ENCODE measurements at regions not wholly inside any gene's neighbourhood (a gene's known extent, or its start where the extent isn't known, plus 50 kb on each side); places are given as distances from the start of the nearest gene placed in this dataset.

DNA sequence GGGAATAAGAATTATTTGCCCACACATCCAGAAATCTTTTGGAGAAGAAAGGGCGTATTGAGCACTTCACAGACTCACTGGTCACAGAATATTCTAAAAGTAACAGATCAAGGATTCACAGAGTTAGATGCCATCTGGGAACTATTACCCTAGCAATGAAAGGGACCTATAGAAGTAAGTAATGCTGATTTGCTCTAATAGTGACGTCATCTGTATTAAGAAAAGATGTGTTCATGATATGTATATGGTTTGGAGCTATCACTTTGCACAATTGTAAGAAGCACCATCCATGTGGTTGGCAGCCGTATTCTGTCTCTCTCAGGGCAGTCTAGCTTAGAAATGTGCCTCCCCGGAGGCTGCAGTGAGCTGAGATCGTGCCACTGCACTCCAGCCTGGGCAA lies 52.8 kb upstream of the SV2C start:
- DNase-seq (ENCODE audit: low spot score), result no peak

- DNase-seq (ENCODE audit: low spot score), result no peak
Observed at GRCh38 chr5:76029739-76030138, 53.4 kb upstream of the SV2C start.

DNA sequence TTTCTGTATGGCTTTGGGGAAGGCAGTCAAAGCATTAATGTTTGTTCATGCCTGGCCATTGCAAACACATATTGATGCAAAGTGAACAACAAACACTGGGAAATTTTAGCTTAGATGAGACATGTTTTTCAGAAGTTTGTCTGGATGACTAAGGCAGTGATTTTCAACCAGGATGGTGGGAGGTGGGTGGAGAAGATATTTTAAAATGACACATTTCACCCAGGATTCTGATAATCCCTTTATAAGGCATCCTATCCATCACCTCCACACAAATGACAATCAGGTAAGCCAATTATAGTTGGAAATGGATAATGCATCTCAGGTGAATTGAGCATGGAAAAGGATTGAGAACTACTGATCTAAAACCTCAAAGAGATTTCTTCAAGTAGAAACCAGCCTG lies 57.4 kb upstream of the SV2C start:
- no peak for DNase-seq (ENCODE audit: low spot score)

DNA sequence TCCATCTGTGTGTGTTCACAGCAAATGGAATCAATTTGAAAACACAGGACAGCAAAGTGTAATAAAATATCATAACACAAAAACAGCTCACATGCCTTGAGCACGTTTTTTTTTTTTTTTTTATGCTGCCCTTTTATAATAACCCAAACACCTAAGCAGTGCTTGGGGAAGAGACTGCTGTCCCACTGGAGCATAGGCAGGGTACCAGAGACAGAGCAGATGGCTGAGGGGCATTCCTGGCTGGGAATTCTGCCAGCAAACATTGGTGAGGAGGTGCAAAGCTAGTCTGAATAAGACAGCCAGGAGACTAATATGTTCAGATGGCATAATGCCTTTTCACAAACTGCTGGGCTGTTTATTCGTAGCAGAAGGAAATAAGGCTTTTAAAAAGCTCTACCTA lies 58.1 kb upstream of the SV2C start:
- no peak for DNase-seq (ENCODE audit: low spot score)

- no peak for DNase-seq (ENCODE audit: low spot score)
Observed at GRCh38 chr5:76022611-76023010, 60.6 kb upstream of the SV2C start.

DNA sequence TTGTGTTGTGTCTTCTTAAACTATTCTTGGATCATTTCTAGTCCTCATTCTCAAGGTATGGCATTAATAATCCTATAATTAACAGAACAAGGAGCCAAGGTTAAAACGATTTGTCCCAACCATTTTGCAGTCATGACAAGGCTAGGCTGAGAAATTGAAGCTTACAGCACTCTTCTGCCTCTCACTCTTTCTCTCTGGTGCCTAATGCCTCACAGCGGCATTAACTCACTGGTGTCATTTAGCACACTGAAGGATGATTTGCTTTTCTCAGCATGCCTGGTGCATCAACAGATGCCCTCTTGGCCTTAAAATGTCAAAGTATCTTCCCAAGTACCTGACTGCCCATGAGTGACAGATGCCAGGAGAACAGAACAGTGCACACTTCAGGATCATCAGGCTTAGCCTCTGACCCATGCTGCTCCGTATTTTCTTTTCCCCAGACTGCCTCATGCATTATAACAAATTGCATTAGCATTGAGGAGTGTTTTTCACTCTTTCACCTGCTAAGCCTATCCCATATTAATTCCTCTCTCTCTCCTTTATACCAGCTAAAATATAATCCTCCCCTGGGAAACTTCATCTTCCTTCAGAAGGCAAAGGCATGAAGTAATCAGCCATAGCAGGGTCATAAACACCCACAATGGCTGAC lies 61.1 kb upstream of the SV2C start:
- no peak for DNase-seq (ENCODE audit: low spot score)

DNA sequence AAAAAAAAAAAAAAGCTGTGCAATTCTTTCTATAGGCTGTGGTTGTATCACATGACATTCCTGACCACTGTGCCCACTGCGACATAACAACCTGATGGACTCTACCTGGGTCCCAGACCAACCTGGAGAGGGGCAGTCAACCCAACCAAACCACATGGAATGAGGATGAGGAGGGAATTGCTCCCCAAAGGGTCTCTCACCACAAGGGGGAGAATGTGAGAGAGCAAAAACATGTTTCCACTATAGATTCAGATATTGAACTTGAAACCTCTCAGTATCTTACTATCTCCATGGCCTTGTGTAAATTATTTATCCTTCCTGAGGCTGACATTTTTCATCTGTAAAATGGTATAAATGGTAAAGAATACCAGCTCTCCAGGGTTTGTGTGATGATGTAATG lies 66.9 kb upstream of the SV2C start:
- DNase-seq (ENCODE audit: low spot score), result no peak

DNA sequence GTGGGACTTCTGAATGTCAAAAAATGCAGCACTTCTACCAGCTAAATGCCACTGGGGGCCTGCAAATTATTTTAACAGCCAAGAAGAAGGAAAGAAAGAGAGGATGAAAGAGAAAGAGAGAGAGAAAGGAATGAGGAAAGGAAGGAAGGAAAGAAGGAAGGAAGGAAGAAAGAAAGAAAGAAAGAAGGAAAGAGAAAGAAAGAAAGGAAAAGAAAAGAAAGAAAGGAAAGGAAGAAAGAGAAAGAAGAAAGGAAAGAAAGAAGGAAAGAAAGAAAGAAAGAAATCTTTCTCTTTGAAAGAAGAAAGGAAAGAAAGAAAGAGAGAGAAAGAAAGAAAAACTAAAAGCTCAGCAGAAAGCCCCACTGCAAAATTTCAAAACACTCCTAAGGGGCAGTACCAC lies 69.2 kb upstream of the SV2C start:
- no peak for DNase-seq (ENCODE audit: low spot score)

DNA sequence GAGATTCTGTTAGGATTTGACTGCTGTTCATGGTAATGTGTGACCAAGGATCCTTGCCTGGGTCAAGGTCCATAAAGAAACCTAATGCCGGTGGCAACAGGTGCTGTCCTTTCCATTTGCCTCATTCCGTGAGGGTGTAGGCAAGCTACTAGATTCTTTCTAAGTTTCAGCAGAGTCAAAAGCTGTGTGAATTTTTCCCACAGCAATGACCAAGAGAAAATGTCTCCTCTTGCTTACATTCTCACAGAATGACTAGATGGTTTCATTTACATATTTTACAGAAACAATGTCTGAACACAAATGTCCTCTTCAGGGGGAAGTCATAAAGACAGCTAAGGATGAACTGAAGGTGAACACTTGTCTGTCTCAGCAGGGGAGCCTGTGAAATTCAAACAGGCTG lies 75.3 kb upstream of the SV2C start:
- DNase-seq (ENCODE audit: low spot score), result no peak

- no peak for DNase-seq (ENCODE audit: low spot score)
Observed at GRCh38 chr5:76000582-76000981, 82.6 kb upstream of the SV2C start.

GRCh38 chr5:75993643-75994520 lies 89.3 kb upstream of the SV2C start:
- DNase-seq (ENCODE audit: low spot score), result no peak

DNA sequence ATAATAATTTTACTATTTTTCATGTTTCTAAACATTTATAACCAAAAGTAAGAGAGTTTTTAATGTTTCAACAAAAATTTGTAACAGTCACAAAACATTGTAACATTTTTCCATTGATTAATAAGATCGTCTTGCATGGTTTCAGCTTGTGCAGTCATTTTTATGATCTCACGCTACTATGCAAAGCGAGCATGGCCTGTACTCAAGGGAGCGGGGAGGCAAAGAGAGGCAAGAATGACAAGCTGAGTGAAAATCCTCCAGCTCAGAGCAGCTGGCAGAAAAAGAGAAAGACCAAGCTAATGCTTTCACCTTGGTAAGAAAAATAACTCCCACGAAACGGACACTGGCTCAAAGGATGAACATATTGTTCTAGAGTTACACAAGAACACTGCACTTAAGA lies 90.0 kb upstream of the SV2C start:
- DNase-seq (ENCODE audit: low spot score), result no peak

DNA sequence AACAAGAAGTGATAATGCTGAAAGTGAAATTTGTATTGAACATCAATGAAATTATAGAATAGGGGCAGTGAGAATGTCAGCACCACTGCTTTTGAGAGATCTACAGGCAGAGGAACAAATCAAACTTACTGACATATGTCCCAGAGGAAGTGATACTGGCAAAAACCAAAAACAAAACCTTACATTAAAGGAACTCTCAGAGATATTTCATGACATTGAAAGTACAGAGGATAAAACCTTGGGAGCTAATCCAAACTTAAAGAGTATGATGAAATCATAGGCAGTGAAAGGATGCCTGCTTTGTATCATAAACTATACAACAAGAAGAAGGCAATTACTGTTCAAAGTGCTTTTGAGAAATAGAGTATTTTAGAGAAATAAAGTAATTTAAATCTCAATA lies 90.4 kb upstream of the SV2C start:
- no peak for DNase-seq (ENCODE audit: low spot score)

DNA sequence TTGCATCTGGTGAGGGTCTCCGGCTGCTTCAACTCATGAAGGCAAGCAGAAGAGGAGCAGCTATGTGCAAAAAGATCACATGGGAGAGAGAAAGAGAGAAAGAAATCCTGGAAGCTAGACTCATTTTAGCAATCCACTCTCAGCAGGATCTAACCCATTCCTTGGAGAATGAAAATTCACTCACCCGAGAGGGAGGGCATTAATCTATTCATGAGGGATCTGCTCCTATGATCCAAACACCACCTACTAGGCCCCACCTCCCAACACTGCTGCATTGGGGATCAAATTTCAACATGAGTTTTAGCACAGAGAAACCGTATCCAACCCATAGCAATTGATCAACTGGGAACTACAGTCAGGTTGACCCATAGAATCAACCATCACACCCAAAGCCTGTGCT lies 98.1 kb upstream of the SV2C start:
- no peak for DNase-seq (ENCODE audit: low spot score)

GRCh38 chr5:75975496-75975895 lies 107.7 kb upstream of the SV2C start:
- no peak for DNase-seq (ENCODE audit: low spot score)

DNA sequence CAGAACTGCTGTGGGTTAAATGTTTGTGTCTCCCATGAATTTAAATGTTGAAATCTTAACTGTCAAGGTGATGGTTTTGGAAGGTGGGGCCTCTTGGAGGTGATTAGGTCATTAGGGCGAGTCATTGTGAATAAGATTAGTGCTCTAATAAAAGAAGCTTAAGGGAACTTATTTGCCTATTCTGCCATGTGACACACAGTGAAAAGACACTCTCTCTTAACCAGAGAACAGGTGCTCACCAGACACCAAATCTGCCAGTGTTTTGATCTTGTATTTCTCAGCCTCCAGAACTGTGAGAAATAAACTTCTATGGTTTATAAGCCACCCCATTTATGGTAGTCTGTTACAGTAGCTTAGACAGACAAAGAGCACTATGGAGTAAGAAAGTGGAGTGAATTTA lies 117.9 kb upstream of the SV2C start:
- DNase-seq (ENCODE audit: low spot score), result no peak

- no peak for DNase-seq (ENCODE audit: low spot score)
Observed at GRCh38 chr5:75964008-75964407, 119.2 kb upstream of the SV2C start.

DNA sequence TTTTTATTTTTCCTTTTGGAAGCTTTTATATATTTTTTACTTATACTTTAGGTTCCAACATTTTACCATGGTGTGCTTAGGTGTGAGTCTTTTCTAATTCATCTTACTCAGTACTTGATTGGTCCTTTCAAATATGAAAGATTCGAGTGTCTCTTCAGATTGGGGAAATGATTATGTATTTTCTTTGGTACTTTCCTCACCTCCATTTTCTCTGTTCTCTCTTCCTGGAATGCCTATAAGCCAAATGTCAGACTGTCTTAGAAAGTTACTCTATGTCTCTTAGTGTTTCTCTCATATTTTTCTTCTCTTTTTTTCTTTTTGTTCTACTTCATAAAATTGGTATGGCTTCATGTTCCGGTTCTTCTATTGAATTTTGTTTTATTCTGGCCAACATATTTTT lies 119.6 kb upstream of the SV2C start:
- no peak for DNase-seq (ENCODE audit: low spot score)

GRCh38 chr5:75961818-75962217 lies 121.4 kb upstream of the SV2C start:
- DNase-seq (ENCODE audit: low spot score), result no peak

- DNase-seq (ENCODE audit: low spot score), result no peak
Observed at GRCh38 chr5:75960129-75960528, 123.1 kb upstream of the SV2C start.

GRCh38 chr5:75952963-75953362 lies 130.2 kb upstream of the SV2C start:
- no peak for DNase-seq (ENCODE audit: low spot score)

DNA sequence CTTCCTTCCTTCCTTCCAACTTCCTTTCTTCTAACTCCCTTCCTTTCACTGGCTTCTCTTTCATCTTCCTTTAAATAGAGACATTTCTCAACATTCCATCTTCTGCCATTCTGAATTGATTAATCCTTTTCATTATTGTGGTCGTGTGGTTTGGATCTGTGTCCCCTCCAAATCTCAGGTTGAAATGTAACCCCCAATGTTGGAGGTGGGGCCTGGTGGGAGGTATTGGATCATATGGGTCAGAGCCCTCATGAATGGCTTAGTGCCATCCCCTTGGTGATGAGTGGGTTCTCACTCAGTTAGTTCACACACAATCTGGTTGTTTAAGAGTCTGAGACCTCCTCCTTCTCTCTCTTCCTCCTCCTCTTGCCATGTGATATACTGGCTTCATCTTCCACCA lies 130.9 kb upstream of the SV2C start:
- DNase-seq (ENCODE audit: low spot score), result no peak

GRCh38 chr5:75951716-75952115 lies 131.5 kb upstream of the SV2C start:
- no peak for DNase-seq (ENCODE audit: low spot score)

DNA sequence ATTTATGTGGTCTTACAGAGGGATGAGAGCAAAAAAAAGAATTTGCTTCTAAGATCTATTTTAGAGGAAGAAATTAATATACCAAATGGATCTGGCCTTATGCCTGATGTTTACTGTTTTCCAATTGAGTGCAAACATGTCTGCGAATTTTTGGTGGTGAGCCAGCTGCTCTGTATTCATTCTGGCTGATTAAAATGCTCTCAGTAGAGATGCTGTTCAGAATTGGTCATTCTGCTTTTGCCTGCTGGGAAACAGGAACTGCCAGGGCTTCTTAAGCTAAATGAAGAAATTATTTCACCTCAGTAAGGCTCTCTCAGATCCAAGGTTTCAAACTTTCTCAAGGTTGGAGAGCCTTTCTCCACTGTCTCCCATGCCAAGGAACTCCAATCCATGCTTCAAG lies 132.0 kb upstream of the SV2C start:
- no peak for DNase-seq (ENCODE audit: low spot score)

Measured in RKO (cell line).